GM19238 (cell line): ENCODE measurements at regions not wholly inside any gene's neighbourhood (a gene's known extent, or its start where the extent isn't known, plus 50 kb on each side); places are given as distances from the start of the nearest gene placed in this dataset.

Experiments
- DNase-seq: peaks from one replicate; pipeline ENCODE4 v3.0.0; 2011; ENCODE audit warnings: low spot score; ENCODE audit not compliant: insufficient read length

- DNase-seq: no peak
These were observed 367.2 kb upstream of the DDHD1 start for GRCh38 chr14:53520078-53520928.

GRCh38 chr14:53519137-53519536, 366.0 kb upstream of the DDHD1 start:
- no peak for DNase-seq

- no peak for DNase-seq
These were observed 364.3 kb upstream of the DDHD1 start for GRCh38 chr14:53517270-53517960.

- DNase-seq: no peak
These were observed 363.2 kb upstream of the DDHD1 start for GRCh38 chr14:53516261-53516774.

- no peak for DNase-seq
These were observed 362.2 kb upstream of the DDHD1 start for GRCh38 chr14:53515276-53515675.

- DNase-seq: no peak
These were observed 361.1 kb upstream of the DDHD1 start for GRCh38 chr14:53514197-53514596.

- DNase-seq: no peak
These were observed 357.3 kb upstream of the DDHD1 start for GRCh38 chr14:53510281-53510912.

GRCh38 chr14:53509276-53510244, 356.4 kb upstream of the DDHD1 start:
- no peak for DNase-seq

- DNase-seq: no peak
These were observed 348.5 kb upstream of the DDHD1 start for GRCh38 chr14:53501361-53502211.

- no peak for DNase-seq
These were observed 347.1 kb upstream of the DDHD1 start for GRCh38 chr14:53500191-53500590.

GRCh38 chr14:53496668-53497067, 343.5 kb upstream of the DDHD1 start:
- no peak for DNase-seq

- no peak for DNase-seq
These were observed 342.8 kb upstream of the DDHD1 start for GRCh38 chr14:53495846-53496343.

- DNase-seq: no peak
These were observed 341.5 kb upstream of the DDHD1 start for GRCh38 chr14:53494587-53494986.

GRCh38 chr14:53493860-53494259, 340.7 kb upstream of the DDHD1 start:
- DNase-seq: no peak

- DNase-seq: no peak
These were observed 340.2 kb upstream of the DDHD1 start for GRCh38 chr14:53493320-53493719.

- DNase-seq: no peak
These were observed 338.8 kb upstream of the DDHD1 start for GRCh38 chr14:53491884-53492277.

- no peak for DNase-seq
These were observed 338.2 kb upstream of the DDHD1 start for GRCh38 chr14:53491256-53491883.

- DNase-seq: no peak
These were observed 325.1 kb upstream of the DDHD1 start for GRCh38 chr14:53478174-53478573.

- no peak for DNase-seq
These were observed 320.4 kb upstream of the DDHD1 start for GRCh38 chr14:53473480-53473879.
